PC-3 (cell line): ENCODE measurements at regions not wholly inside any gene's neighbourhood (a gene's known extent, or its start where the extent isn't known, plus 50 kb on each side); places are given as distances from the start of the nearest gene placed in this dataset.

Source experiments
- ATAC-seq: fragments of 200-7000 bp; cut with Tn5 transposase; 2 replicates; pipeline ENCODE4 v1.9.1; 2020; ENCODE audit warnings: mild to moderate bottlenecking, moderate library complexity
- BruUV-seq: library from RNA; stranded (reverse); fragments of 400-500 nt; replicated peaks from 2 replicates; lab custom pipeline; 2021; lab: Mats Ljungman, UMichigan
- CTCF ChIA-PET: fragments of 300-600 bp; sonication (Branson Sonifier 250); formaldehyde crosslinking; loops from one replicate; lab custom pipeline; 2022; ENCODE audit warnings: antibody characterized with exemption; lab: Charles Lee
- POLR2A ChIA-PET: fragments of 300-600 bp; sonication (Branson Sonifier 250); formaldehyde crosslinking; loops from one replicate; lab custom pipeline; 2022; ENCODE audit warnings: antibody characterized with exemption; ENCODE audit not compliant: unreplicated experiment; lab: Charles Lee
- DNase-seq: peaks from one replicate; pipeline ENCODE4 v3.0.0-alpha.2; 2015
- H2AFZ ChIP-seq: fragments of 300-600 bp; sonication (generic); 2 replicates; pipeline ENCODE4 v1.6.0; 2016; ENCODE audit warnings: antibody characterized with exemption, low read length
- H3F3A ChIP-seq: fragments of 300-600 bp; sonication (generic); one replicate; pipeline ENCODE4 v1.6.0; 2017; ENCODE audit warnings: antibody characterized with exemption, low read length, control low read depth, mild to moderate bottlenecking; ENCODE audit not compliant: unreplicated experiment
- H3K27ac ChIP-seq: fragments of 300-600 bp; sonication (generic); 2 replicates; pipeline ENCODE4 v1.5.1; 2016; ENCODE audit warnings: mild to moderate bottlenecking, low read length
- H3K27me3 ChIP-seq: fragments of 300-600 bp; sonication (generic); 2 replicates; pipeline ENCODE4 v1.6.1; 2016; ENCODE audit warnings: low read length, mixed read lengths
- H3K36me3 ChIP-seq: fragments of 300-600 bp; sonication (generic); 2 replicates; pipeline ENCODE4 v1.6.1; 2016; ENCODE audit warnings: low read depth, mixed run types, low read length, mixed read lengths
- H3K4me1 ChIP-seq: fragments of 300-600 bp; sonication (generic); 2 replicates; pipeline ENCODE4 v1.5.1; 2016; ENCODE audit warnings: low read length; ENCODE audit not compliant: insufficient read depth
- H3K4me2 ChIP-seq: fragments of 300-600 bp; sonication (generic); 2 replicates; pipeline ENCODE4 v1.6.0; 2016; ENCODE audit warnings: low read length
- H3K4me3 ChIP-seq: fragments of 300-600 bp; sonication (generic); 2 replicates; pipeline ENCODE4 v1.5.1; 2016; ENCODE audit warnings: mild to moderate bottlenecking, low read length, mixed read lengths
- H3K79me2 ChIP-seq: fragments of 300-600 bp; sonication (generic); 2 replicates; pipeline ENCODE4 v1.6.1; 2017; ENCODE audit warnings: low read length, mixed read lengths
- H3K9ac ChIP-seq: fragments of 300-600 bp; sonication (generic); 2 replicates; pipeline ENCODE4 v1.6.0; 2016; ENCODE audit warnings: mild to moderate bottlenecking, low read length
- H3K9me2 ChIP-seq: fragments of 300-600 bp; sonication (generic); replicated peaks from 2 replicates; pipeline ENCODE4 v1.6.1; 2016; ENCODE audit warnings: mixed run types, low read length, mixed read lengths
- H3K9me3 ChIP-seq: fragments of 300-600 bp; sonication (generic); 2 replicates; pipeline ENCODE4 v1.6.1; 2016; ENCODE audit warnings: low read length, mixed read lengths
- H4K20me1 ChIP-seq: fragments of 300-600 bp; sonication (generic); 2 replicates; pipeline ENCODE4 v1.6.1; 2016; ENCODE audit warnings: low read length, mixed read lengths
- CTCF ChIP-seq: fragments of 300-600 bp; sonication (generic); conservative IDR thresholded peaks from 2 replicates; pipeline ENCODE4 v1.5.1; 2017; ENCODE audit warnings: antibody characterized with exemption, low read depth, mild to moderate bottlenecking, low read length
- EZH2 ChIP-seq: fragments of 300-600 bp; sonication (generic); IDR thresholded peaks from one replicate; pipeline ENCODE4 v1.6.1; 2017; ENCODE audit warnings: antibody characterized with exemption, mild to moderate bottlenecking, low read length; ENCODE audit not compliant: unreplicated experiment
- EZH2phosphoT487 ChIP-seq: fragments of 300-600 bp; sonication (generic); IDR thresholded peaks from 2 replicates; pipeline ENCODE4 v1.6.1; 2018; ENCODE audit warnings: mild to moderate bottlenecking, antibody characterized with exemption, low read length, borderline replicate concordance
- intact Hi-C: fragments of 100-400 bp; cut with micrococcal nuclease; formaldehyde crosslinking; loops from 2 replicates; pipeline ENCODE4 v1.9.0; 2023

DNA sequence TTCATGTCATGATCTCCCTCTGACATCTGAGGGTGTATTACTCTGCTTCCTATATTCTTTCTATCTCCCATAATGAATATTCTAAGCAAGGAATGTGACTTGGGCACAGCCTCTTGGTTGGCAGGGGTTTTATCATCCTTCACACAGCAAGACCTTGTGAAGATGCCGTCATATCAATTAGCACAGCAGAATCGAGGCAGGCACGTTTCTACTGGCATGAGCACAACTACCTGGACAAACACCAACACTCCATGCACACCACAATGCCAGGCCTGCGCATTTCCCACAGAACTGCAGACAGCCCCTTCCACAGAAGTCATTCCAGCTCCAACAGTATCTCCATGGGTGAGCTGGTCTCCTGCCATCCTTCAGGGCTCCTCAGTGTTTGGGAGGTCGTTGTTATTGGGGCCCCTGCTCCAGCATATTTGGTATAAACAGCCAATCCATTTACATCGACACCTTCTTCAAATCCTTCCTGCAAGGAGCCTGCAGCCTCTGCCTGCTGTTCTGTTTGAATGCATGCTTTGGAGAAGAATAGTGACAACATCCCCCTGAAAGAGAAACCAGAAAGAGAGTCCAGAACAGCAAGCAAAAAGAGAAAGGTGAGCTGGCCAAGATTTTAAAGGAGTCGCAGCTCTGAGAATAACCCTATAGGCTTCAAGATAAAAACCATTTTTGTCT lies 275.5 kb downstream of the SHOX2 start:
- POLR2A ChIA-PET, result no interaction called here
- no peak overlapping the region for H2AFZ ChIP-seq
- BruUV-seq, result no TSS peak

GRCh38 chr3:157829786-157830185 lies 276.4 kb downstream of the SHOX2 start:
- BruUV-seq, result no TSS peak
- Histone ChIP-seq H3K27ac (no peak overlapping the region), H3F3A (no peaks in the 10 kb centered on the region), H3K27me3 (no peaks in the 10 kb centered on the region), H3K4me1 (no peaks in the 10 kb centered on the region), H3K4me2 (no peak overlapping the region), H4K20me1 (no peaks in the 10 kb centered on the region), H3K9ac (no peak overlapping the region), H3K9me3 (no peaks in the 10 kb centered on the region), H3K4me3 (no peak overlapping the region), H3K36me3 (no peaks in the 10 kb centered on the region), H2AFZ (no peak overlapping the region), H3K79me2 (no peaks in the 10 kb centered on the region), H3K9me2 (no peaks in the 10 kb centered on the region)
- ATAC-seq, result no peak
- DNase-seq, result no peak
- intact Hi-C loops, result no loop called here
- CTCF ChIA-PET, result no interaction called here
- POLR2A ChIA-PET, result no interaction called here
- TF ChIP-seq CTCF (no peak), EZH2 (no peak), EZH2phosphoT487 (no peak)

More for the DNA sequence above, 275.5 kb downstream of the SHOX2 start:
- intact Hi-C loops, result no loop called here
- CTCF ChIA-PET, result no interaction called here
- Histone ChIP-seq H3K4me1 (no peaks in the 10 kb centered on the region), H3K36me3 (no peaks in the 10 kb centered on the region), H3K27me3 (no peaks in the 10 kb centered on the region), H3F3A (no peaks in the 10 kb centered on the region), H3K79me2 (no peaks in the 10 kb centered on the region), H3K9ac (no peak overlapping the region), H4K20me1 (no peaks in the 10 kb centered on the region), H3K27ac (no peak overlapping the region), H3K9me3 (no peaks in the 10 kb centered on the region), H3K4me2 (no peak overlapping the region), H3K9me2 (no peaks in the 10 kb centered on the region), H3K4me3 (no peak overlapping the region)
- no peak for ATAC-seq
- TF ChIP-seq CTCF, result no peak
- no peak for TF ChIP-seq EZH2
- no peak for TF ChIP-seq EZH2phosphoT487
- DNase-seq, result no peak

DNA sequence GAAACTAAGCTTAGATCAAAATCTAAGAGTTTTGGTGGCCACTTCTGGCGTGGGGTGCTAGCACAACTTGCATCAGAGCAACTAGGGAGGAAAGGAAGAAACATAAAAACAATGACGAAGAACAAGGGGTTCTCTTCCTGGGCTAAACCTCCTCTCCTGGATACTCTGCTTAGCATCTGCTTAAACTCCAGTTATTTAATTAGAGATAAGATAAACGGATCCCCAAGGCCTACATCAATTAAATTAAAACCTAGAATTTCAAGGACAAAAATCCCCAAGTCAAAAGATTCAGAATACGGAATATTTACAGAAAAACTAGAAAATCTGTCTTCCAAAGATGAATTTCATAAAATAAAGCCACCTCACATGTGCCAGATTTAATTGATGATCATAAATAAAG lies 281.9 kb downstream of the SHOX2 start:
- ATAC-seq, result no peak
- H3F3A ChIP-seq, result no peaks in the 10 kb centered on the region
- intact Hi-C loops, result no loop called here
- H4K20me1 ChIP-seq, result no peaks in the 10 kb centered on the region
- DNase-seq, result no peak
- TF ChIP-seq CTCF (no peak), EZH2 (no peak), EZH2phosphoT487 (no peak)
- H3K4me2 ChIP-seq, result no peak overlapping the region
- H2AFZ ChIP-seq, result no peak overlapping the region
- H3K9ac ChIP-seq, result no peak overlapping the region
- H3K27ac ChIP-seq, result no peak overlapping the region
- H3K79me2 ChIP-seq, result no peaks in the 10 kb centered on the region
- POLR2A ChIA-PET, result no interaction called here
- CTCF ChIA-PET, result no interaction called here
- H3K9me3 ChIP-seq, result no peaks in the 10 kb centered on the region
- no TSS peak for BruUV-seq
- no peak overlapping the region for H3K4me3 ChIP-seq
- no peaks in the 10 kb centered on the region for H3K27me3 ChIP-seq
- no peaks in the 10 kb centered on the region for H3K9me2 ChIP-seq
- H3K36me3 ChIP-seq, result no peaks in the 10 kb centered on the region
- H3K4me1 ChIP-seq, result no peaks in the 10 kb centered on the region
